ENCODE measurements at regions not wholly inside any gene's neighbourhood (a gene's known extent, or its start where the extent isn't known, plus 50 kb on each side); places are given as distances from the start of the nearest gene placed in this dataset.

GRCh38 chr18:75862458-75862857 lies 435.0 kb upstream of the SMIM21 start:
- TF ChIP-seq CTCF (IDR thresholded peaks at IDR 0.05) (no peak), POLR2A (IDR thresholded peaks at IDR 0.05) (no peak)
